ENCODE measurements at regions not wholly inside any gene's neighbourhood (a gene's known extent, or its start where the extent isn't known, plus 50 kb on each side); places are given as distances from the start of the nearest gene placed in this dataset.

DNA sequence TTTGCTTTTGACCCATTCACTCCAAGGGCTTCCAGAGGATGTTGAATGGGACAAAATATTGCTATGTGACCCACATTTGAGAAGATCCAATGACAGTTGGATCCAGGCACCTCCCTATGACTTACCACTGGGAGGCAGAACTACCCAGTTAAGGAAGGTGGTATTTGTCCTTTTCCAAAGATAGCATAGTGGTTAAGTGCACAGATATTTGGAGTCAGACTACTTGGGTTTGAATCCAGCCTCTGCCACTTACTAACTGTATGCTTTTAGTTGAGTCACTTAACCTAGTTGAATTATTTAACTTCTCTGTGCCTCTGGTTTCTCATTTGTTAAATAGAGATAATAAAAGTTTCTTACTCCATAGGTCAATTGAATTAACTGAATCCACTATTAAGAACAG is 74.5 kb upstream of the PALM2AKAP2 start:
- no peaks in the 10 kb centered on the region for H3K36me3 Mint-ChIP-seq (ENCODE audit: low read depth)
- no peaks in the 10 kb centered on the region for H3K27me3 Mint-ChIP-seq (ENCODE audit: low read depth, poor library complexity)
- no peak for DNase-seq
- no peaks in the 10 kb centered on the region for H3K4me1 Mint-ChIP-seq
- peaks cover 8% of the 10 kb centered on the region for H3K9me3 Mint-ChIP-seq
- no peak overlapping the region for H3K27ac Mint-ChIP-seq
- H3K4me3 Mint-ChIP-seq, result no peak overlapping the region
- TF ChIP-seq, protein P1, sequence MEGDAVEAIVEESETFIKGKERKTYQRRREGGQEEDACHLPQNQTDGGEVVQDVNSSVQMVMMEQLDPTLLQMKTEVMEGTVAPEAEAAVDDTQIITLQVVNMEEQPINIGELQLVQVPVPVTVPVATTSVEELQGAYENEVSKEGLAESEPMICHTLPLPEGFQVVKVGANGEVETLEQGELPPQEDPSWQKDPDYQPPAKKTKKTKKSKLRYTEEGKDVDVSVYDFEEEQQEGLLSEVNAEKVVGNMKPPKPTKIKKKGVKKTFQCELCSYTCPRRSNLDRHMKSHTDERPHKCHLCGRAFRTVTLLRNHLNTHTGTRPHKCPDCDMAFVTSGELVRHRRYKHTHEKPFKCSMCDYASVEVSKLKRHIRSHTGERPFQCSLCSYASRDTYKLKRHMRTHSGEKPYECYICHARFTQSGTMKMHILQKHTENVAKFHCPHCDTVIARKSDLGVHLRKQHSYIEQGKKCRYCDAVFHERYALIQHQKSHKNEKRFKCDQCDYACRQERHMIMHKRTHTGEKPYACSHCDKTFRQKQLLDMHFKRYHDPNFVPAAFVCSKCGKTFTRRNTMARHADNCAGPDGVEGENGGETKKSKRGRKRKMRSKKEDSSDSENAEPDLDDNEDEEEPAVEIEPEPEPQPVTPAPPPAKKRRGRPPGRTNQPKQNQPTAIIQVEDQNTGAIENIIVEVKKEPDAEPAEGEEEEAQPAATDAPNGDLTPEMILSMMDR (IDR thresholded peaks at IDR 0.05), result no peak

DNA sequence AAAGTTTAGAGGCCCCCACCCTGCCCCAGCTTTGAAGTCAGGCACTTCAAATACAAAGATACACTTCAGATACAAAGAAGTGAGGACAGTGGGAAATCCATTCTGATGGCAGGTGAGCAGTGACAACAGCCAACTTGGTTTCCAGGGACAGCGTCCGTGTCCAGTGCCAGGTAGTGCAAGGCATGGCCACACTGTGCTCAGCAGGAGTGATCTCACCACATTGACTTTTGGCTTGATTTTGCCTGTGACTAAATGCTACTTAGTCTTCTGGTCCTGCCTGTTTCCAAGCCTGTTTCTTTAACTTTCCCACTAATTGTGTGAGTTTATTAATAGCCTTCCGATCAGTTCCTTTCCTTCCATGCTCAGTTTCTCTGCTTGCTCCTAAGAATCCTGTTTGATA is 72.6 kb upstream of the PALM2AKAP2 start:
- no peaks in the 10 kb centered on the region for H3K4me1 Mint-ChIP-seq
- TF ChIP-seq, protein P1 (IDR thresholded peaks at IDR 0.05), result no peak

DNA sequence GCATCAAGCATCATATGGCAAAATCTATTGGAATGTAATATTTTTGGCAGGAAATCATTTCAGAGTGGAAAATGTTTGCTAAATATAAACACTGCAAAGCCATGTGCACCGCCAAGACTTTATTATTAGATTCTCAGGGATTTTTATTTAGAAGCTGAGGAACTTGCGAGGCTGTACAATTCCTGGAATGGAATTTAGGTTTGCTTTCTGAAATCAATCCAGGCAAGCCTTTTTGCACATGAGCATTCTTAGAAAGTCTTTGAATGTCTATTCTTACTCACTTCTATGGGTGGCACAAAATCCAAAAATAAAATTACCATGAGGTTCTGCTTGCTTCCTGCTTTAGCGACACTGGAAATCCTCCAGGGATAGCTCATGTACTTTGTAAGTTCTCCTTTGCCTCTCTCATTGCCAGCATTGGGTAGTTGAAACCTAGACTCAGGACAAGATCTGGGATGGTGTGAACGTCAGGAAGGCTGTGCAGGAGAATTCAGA is 71.5 kb upstream of the PALM2AKAP2 start:
- H3K27me3 Mint-ChIP-seq (ENCODE audit: low read depth, poor library complexity), result peaks cover 2% of the 10 kb centered on the region
- H3K9me3 Mint-ChIP-seq, result no peaks in the 10 kb centered on the region
- no peak for DNase-seq

More for the DNA sequence above, 72.6 kb upstream of the PALM2AKAP2 start:
- Mint-ChIP-seq H3K9me3 (no peaks in the 10 kb centered on the region), H3K27me3 (ENCODE audit: low read depth, poor library complexity) (peaks cover 2% of the 10 kb centered on the region), H3K36me3 (ENCODE audit: low read depth) (no peaks in the 10 kb centered on the region), H3K4me3 (no peak overlapping the region), H3K27ac (no peak overlapping the region)
- no peak for DNase-seq

DNA sequence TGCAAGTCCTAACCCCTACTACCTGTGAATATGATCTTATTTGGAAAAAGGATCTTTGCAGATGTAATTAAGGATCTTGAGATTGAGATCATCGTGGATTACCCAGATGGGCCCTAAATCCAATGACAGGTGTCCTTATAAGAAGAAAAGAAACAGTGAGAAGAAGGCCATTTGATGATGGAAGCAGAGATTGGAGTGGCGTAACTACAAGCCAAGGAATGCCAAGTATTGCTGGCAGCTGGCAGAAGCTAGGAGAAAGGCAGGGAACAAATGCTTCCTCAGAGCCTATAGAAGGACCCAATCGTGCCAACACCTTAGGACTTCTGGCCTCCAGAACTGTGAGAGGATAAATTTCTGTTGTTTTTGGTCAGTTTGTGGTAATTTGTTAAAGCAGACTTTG is 70.1 kb upstream of the PALM2AKAP2 start:
- peaks cover 2% of the 10 kb centered on the region for H3K27me3 Mint-ChIP-seq (ENCODE audit: low read depth, poor library complexity)
- H3K4me3 Mint-ChIP-seq, result no peak overlapping the region

More for the DNA sequence above, 71.5 kb upstream of the PALM2AKAP2 start:
- Mint-ChIP-seq H3K36me3 (ENCODE audit: low read depth) (no peaks in the 10 kb centered on the region), H3K4me1 (no peaks in the 10 kb centered on the region), H3K27ac (no peak overlapping the region), H3K4me3 (no peak overlapping the region)
- TF ChIP-seq, protein P1 (IDR thresholded peaks at IDR 0.05), result no peak

DNA sequence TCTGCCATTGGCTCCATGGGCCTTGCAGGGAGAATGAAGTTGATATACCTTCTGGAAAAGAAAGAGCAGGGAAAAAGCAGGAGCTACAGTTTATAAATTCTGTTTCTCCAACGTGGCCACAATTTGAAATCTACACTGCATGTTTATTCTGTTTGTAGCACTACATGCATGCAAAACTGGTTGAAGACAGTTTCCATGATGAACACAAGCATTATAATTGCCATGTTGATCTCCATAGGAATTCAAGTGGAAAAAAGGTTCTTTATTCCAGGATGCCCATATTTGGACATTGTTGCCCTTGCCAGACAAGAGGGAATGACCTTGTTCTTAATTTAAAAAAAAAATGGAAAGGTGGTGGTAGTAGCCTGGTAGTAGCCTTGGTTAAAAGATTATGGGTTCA is 69.2 kb upstream of the PALM2AKAP2 start:
- no peak overlapping the region for H3K27ac Mint-ChIP-seq
- H3K4me3 Mint-ChIP-seq, result no peak overlapping the region
- H3K9me3 Mint-ChIP-seq, result no peaks in the 10 kb centered on the region
- H3K4me1 Mint-ChIP-seq, result no peaks in the 10 kb centered on the region
- TF ChIP-seq, protein P1 (IDR thresholded peaks at IDR 0.05), result no peak
- no peaks in the 10 kb centered on the region for H3K36me3 Mint-ChIP-seq (ENCODE audit: low read depth)
- DNase-seq, result no peak
- peaks cover 2% of the 10 kb centered on the region for H3K27me3 Mint-ChIP-seq (ENCODE audit: low read depth, poor library complexity)

More for the DNA sequence above, 70.1 kb upstream of the PALM2AKAP2 start:
- no peak for DNase-seq
- TF ChIP-seq, protein P1 (IDR thresholded peaks at IDR 0.05), result no peak
- no peaks in the 10 kb centered on the region for H3K36me3 Mint-ChIP-seq (ENCODE audit: low read depth)
- H3K27ac Mint-ChIP-seq, result no peak overlapping the region
- H3K9me3 Mint-ChIP-seq, result no peaks in the 10 kb centered on the region
- no peaks in the 10 kb centered on the region for H3K4me1 Mint-ChIP-seq

DNA sequence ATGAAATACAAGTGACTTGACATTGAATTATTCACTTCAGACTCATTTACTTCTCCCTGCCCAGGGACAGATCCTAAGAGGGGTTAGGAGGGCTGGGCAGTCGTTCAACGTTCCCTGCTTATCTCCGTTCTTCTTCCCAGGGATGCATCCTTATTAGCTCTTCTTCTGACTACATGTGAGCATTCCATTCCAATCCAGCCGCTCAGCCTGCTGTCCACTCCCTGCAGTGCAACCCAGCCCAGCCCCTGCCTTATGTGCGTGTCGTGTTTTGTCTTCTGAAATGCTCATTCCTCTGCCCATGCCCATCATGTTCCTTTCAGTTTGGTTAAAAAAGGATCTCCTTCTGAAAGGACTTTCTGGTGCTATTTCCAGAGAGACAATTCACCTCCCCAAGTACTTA is 64.7 kb upstream of the PALM2AKAP2 start:
- TF ChIP-seq, protein P1 (IDR thresholded peaks at IDR 0.05), result no peak
- H3K27me3 Mint-ChIP-seq (ENCODE audit: low read depth, poor library complexity), result peaks cover 2% of the 10 kb centered on the region
- H3K9me3 Mint-ChIP-seq, result no peaks in the 10 kb centered on the region
- no peaks in the 10 kb centered on the region for H3K4me1 Mint-ChIP-seq
- H3K4me3 Mint-ChIP-seq, result no peak overlapping the region
- H3K36me3 Mint-ChIP-seq (ENCODE audit: low read depth), result no peaks in the 10 kb centered on the region
- no peak for DNase-seq
- no peak overlapping the region for H3K27ac Mint-ChIP-seq
